ENCODE measurements at regions not wholly inside any gene's neighbourhood (a gene's known extent, or its start where the extent isn't known, plus 50 kb on each side); places are given as distances from the start of the nearest gene placed in this dataset.

- no peak for DNase-seq (ENCODE audit: low spot score)
- intact Hi-C loops (cut with DNase I), result no loop called here
Observed at GRCh38 chr15:61798631-61799030, 261.6 kb downstream of the VPS13C start.

GRCh38 chr15:61796056-61796455 is 264.2 kb downstream of the VPS13C start:
- intact Hi-C loops (cut with DNase I), result no loop called here

DNA sequence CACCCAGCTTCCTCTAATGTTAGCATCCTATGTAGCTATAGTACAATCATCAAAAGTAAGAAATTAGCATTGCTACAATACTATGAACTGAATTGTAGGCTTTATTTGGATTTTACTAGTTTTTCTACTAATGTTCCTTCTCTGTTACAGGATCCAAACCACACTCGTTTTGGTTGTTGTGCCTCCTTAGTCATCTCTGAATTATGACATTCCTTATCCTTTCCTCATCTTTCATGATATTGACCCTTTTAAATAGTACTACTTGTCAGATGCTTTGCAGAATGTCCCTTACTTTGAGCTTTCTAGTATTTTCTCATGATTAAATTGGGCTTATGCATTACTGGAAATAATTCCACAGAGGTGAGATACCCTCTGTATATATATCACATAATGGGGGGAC is 265.4 kb downstream of the VPS13C start:
- intact Hi-C loops (cut with DNase I), result no loop called here
- no peak for DNase-seq (ENCODE audit: low spot score)

More at GRCh38 chr15:61796056-61796455, 264.2 kb downstream of the VPS13C start:
- DNase-seq (ENCODE audit: low spot score), result no peak

DNA sequence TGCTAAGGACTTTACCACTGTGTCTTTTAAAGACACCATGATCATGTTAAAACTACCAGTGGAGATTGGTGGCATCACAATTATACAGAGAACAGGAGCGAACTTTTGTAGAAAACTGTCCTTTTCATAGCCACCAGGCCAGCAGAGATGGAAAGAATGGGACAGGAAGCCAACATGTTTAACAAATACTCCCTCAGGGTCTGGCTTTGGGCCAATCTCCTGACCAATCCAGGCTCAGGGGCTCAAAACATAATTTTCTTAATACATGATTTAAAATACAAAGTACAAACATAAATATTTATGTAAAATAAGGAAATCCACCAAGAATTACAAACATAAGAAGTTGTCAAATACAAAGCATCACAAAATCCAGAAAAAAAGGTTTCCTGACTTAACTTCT is 266.0 kb downstream of the VPS13C start:
- intact Hi-C loops (cut with DNase I), result no loop called here
- DNase-seq (ENCODE audit: low spot score), result no peak

- DNase-seq (ENCODE audit: low spot score), result no peak
- intact Hi-C loops (cut with DNase I), result no loop called here
Observed at GRCh38 chr15:61784734-61785133, 275.5 kb downstream of the VPS13C start.

- DNase-seq (ENCODE audit: low spot score), result no peak
- intact Hi-C loops (cut with DNase I), result no loop called here
Observed at GRCh38 chr15:61780278-61780980, 279.8 kb downstream of the VPS13C start.

DNA sequence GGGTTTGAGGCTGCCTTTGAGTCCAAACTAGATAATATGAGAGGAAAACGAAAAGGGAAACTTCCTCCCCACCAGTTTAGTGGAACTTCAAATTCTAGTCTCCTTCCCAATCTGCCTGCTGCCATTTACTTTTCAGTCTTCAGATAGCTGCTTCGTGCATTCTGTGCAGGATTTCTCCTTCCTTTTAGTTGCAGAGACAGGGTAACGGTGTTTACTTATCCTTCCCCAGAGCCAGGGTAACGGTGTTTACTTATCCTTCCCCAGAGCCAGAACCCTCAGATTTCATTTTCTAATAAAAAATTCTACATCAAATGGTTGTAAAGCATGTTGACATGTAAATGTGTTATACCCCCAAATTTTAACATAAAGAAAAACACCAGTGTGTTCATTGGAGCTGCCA is 282.6 kb downstream of the VPS13C start:
- no peak for DNase-seq (ENCODE audit: low spot score)
- intact Hi-C loops (cut with DNase I), result no loop called here

DNA sequence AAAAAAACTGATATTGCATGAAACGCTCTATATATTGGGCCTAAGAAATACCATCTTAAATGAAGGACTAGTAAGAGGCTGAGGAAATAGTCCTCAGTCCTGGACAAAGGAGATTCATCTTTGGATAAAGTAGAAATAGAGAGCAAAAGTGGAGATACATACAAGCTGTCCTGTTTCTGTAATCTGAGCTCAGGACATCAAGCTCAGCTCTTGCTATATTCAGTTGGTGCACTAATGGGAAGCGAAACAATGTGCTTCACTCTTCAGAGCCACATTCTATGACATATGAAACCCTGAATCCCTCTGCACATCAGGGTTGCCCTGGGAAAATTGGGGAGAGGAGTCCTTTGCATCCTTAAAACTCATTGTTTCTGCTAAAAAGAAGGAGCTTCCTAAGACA is 290.7 kb downstream of the VPS13C start:
- intact Hi-C loops (cut with DNase I), result no loop called here

GRCh38 chr15:61768131-61768530 is 292.1 kb downstream of the VPS13C start:
- no peak for DNase-seq (ENCODE audit: low spot score)
- intact Hi-C loops (cut with DNase I), result no loop called here

More for the DNA sequence above, 290.7 kb downstream of the VPS13C start:
- no peak for DNase-seq (ENCODE audit: low spot score)

DNA sequence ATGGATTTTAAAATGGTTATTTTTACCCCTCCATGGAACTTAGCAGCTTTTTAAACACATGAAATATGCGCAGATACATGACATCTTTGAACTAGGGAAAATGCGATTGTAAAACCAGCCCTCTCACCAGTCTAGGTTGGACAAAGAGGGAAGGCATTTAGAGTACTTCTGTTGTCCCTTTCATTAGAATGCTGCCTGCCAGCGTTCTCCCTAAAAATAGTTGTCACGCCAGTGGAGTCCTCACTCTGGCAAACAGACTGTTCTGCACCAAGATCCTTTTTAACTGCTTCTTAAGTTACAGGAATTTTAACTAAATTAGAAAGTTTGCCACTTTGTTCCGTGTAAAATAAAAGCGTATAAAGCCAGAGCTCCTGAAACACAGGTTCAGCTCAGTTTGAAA is 295.3 kb downstream of the VPS13C start:
- intact Hi-C loops (cut with DNase I), result no loop called here
- DNase-seq (ENCODE audit: low spot score), result no peak

DNA sequence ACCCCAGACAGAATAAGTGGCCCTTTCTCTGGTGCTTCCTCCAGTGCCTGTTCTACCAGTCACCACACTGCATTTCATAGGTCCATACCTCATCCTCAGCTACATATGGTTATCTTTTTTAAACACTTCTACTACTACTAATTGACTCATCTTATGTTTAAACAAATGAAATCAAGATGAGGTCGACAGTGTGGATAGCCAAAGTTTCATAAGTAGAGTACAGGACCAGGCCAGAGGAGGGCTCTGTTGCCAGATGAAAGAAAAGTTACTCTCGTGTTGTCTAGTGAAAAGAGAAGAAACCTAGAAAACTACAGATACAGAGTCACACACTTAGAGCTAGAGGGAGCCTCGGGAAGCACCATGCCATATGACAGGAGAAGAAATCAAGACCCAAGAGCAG is 296.1 kb downstream of the VPS13C start:
- intact Hi-C loops (cut with DNase I), result no loop called here
- DNase-seq (ENCODE audit: low spot score), result no peak

DNA sequence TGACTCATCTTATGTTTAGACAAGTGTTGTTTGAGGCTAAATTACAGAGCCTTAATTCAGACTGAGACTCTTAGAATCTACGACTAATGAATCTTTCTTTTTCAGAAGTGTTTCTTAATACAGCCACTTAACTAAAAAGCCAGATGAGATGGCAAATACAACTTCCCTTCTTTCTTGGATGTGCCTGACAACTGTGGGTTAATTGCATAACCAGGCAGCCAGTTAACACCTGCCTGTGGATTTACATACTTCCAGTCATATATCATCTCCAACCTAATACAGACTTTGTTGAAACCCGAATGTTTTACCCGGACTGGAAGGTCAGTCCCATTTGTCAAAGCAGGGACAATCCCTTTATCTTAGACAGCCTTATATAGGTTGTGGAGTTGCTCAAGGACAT is 297.6 kb downstream of the VPS13C start:
- no peak for DNase-seq (ENCODE audit: low spot score)
- intact Hi-C loops (cut with DNase I), result no loop called here

DNA sequence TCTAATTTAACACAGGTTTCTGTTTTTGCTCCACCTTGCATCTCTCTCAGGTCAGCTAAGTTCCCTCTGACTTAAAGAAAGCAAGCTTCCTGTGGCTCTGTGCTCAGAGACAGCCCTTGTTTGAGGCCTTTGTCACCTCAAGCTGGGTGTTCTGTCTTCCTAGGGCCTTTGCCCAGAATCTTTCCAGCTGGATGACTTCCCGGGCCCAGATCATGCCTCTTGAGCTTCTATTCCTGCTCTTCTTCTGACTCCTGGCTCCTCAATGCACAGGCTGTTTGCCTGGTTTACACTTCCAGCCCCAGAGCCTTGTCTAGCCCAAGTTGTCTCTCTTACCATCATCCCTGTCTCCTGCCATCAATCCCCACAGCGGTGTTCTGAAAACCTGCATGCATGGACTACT is 300.6 kb downstream of the VPS13C start:
- intact Hi-C loops (cut with DNase I), result no loop called here
- no peak for DNase-seq (ENCODE audit: low spot score)

DNA sequence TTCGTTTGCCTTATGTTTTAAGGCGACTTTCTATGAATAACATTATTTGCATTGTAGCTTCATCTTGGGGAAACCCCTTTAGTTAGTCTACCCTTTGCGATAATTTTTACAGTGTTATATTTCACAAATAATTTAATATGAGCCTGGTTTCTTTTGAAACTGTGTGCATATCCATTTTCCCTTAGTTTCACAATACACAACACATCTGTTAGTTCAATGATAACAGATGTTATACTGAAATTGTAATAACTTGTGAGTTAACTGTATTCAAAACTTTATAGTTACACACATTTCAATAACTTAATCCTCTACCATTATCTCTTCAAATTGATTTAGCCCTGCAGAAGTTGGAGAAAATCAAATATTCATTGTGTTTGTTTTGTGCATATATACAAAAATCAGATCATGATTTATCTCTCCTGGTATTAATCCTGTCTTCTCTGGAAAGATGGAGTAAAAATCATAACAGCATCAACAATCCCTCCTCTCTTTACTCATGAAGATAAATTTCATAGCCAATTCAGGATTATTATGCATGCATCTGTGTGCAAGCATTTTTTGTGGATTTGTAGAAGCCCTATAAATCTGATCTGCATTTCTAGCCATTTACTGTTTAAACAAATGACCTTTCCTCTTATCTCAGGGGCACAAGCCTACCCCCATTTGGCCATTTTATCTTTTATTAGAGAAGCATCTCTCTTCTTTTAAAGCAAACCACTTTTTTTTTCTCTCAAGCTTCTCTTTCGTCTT is 304.0 kb downstream of the VPS13C start:
- no peak for DNase-seq (ENCODE audit: low spot score)
- intact Hi-C loops (cut with DNase I), result no loop called here

DNA sequence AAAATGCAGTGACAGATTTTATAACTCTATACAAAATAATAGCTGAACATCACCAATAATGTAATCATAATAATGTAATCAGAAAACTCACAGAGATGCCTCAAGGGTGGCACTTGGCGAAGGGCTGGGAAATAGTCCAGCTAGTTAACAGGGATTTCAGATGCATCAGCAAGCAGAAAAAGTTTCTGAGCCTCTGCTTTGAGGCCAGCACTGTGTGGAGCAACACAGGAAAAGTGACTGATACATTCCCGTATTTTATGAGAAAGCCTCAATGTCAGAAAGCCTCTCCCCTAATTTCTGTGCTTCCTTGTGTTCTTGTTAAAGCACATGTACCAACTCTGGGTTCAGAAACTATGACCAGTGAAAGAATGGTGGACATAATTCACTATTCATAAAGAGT is 304.8 kb downstream of the VPS13C start:
- DNase-seq (ENCODE audit: low spot score), result no peak
- intact Hi-C loops (cut with DNase I), result no loop called here

DNA sequence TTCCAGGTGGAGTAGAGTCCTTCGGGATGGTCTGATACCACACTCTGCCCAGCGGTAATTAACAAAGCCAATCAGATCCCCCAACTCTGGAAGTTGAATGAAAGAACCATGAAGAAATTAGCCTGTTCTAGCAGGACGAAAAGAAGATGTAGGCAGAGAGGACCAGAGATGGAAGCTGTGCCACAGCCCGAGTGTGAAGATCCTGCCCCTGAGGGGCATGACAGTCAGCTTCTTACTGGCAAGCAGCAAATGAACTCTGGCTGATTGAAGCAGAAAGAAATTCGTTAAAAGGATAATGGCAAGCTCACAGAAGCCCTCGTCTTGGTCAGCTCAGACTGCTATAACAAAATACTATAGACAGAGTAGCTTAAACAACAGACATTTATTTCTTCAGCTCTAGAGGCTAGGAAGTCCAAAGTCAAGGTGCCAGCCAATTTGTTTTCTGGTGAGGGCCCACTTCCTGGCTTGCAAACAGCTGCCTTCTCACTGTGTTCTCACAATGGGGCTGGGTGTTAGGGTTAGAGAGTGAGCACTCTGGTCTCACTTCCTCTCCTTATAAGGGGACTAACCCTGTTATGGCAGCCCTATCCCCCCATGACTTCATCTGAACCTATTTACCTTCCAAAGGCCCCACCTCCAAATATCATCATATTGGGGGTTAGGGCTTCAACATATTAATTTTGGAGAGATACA is 307.1 kb downstream of the VPS13C start:
- DNase-seq (ENCODE audit: low spot score), result no peak
- intact Hi-C loops (cut with DNase I), result no loop called here

DNA sequence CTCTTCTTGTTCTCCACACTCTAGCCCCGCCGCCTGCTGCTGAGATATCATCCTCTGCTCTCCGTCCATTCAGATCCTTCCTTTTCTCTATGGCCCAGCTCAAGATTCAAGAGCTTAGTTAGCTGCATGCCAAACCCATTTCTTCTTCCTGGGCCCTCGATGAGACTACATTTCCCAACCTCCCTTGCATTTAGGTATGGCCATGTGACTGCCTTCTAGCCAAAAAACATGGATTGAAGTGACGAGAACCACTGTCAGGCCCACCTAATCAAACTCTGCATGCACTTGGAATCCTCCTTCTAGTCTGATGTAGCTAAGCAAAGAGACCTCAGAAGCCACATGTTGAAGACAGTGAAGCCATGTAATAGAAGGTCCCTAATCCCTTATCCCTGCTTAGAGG is 308.2 kb downstream of the VPS13C start:
- no peak for DNase-seq (ENCODE audit: low spot score)
- intact Hi-C loops (cut with DNase I), result no loop called here

DNA sequence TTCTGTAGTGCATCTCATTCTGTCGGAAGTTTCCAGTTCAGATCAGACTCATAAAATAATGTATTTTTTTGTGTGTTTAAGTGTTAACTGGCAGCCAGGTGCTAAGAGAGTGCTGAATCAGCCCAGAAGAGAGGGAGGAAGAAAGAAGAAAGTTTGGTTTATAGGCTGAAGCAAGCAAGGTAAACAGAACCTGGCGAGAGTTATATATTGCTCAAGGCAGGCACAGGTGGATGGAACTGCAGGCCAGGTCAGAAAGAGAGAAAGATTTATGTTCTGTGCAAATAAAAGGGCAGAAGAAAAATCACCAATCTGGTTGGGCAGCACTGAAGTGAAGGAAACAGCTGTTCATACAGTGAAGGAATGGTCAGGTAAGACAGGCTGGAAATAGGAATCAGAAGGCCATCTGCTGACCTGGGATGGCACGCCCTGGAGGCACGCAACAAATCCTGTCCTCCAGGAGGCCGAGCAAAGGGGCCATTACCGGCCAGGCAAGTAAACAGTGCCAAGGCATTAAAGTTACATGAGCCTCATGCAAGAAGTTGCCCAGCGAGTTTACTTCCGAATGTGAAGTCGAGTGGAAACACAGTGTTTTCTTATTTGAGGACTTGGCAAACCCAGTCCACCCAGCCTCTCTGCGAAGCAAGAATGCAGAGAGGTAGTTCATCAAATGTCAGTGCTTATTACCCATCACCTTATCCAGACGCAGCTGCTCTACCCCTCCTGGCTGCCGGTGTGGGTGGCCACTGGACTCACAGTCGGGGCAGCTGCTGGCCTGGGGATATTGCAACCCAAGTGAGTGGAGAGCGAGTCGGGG is 309.8 kb downstream of the VPS13C start:
- intact Hi-C loops (cut with DNase I), result no loop called here

DNA sequence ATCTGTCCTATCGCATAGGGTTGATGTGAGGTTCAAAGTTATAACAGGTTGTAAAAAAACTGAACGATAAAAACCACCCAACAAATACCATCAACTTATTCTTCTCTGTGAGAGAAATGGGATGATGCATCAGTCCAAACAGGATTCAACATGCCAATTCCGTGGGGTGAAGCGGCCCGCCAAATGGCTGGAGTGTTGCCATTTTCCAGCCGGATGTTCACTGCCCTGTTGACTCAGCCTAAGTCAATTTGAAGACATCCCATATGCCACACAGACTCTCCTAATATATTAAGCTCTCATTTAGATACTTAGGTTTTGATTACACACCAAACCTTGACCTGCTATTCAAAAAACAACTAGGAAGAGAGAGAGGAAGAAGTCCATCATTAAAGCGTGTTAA is 311.1 kb downstream of the VPS13C start:
- no peak for DNase-seq (ENCODE audit: low spot score)
- intact Hi-C loops (cut with DNase I), result no loop called here

More for the DNA sequence above, 309.8 kb downstream of the VPS13C start:
- DNase-seq (ENCODE audit: low spot score), result no peak

DNA sequence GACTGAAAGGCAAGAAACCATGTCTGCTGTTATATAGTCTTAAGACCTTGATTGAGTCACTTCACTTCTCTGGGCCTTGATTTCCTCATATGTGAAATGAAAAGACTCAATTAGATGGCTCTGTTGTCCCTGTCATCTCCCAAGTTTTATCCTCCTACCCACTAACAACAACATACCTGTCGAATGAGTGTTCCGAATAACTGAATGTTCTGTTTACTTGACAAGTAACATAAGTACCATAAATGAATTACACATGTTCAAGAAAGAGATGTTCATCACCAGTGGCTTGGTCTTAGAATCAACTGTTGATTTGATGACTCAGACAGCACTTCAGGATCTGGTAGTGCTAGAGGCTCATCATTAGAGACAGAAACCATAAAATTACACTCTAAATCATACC is 311.7 kb downstream of the VPS13C start:
- no peak for DNase-seq (ENCODE audit: low spot score)
- intact Hi-C loops (cut with DNase I), result no loop called here

Data from posterior vena cava (tissue), 2 donors.